GM12878 (cell line): ENCODE measurements at regions not wholly inside any gene's neighbourhood (a gene's known extent, or its start where the extent isn't known, plus 50 kb on each side); places are given as distances from the start of the nearest gene placed in this dataset.

Experiments
- CTCF ChIP-seq, 3 experiments: IDR thresholded peaks in 2 of 3; conservative IDR thresholded peaks in 1 of 3; 2 replicates each; pipeline ENCODE4 v1.5.1; 2011; ENCODE audit warnings: low read depth in 3 of 3, low read length in 3 of 3, mild to moderate bottlenecking in 3 of 3, control low read depth in 2 of 3, moderate library complexity in 2 of 3, inconsistent platforms in 1 of 3, mixed read lengths in 1 of 3; ENCODE audit not compliant: control insufficient read depth in 2 of 3, insufficient read depth in 1 of 3; ENCODE audit errors: extremely low read depth in 1 of 3
- ELK1 ChIP-seq: IDR thresholded peaks from 2 replicates; pipeline ENCODE4 v1.6.1; 2012; ENCODE audit warnings: low read depth, low read length, improper control_type of control experiment
- JUND ChIP-seq: IDR thresholded peaks from 2 replicates; pipeline ENCODE4 v1.6.1; 2012; ENCODE audit warnings: low read depth, mild to moderate bottlenecking, low read length, improper control_type of control experiment, moderate library complexity
- NR2C2 ChIP-seq: IDR thresholded peaks from 2 replicates; pipeline ENCODE4 v1.6.1; 2011; ENCODE audit warnings: borderline replicate concordance, low read depth; ENCODE audit not compliant: control insufficient read depth, insufficient read length
- POLR2A ChIP-seq: IDR thresholded peaks from 2 replicates; pipeline ENCODE4 v1.6.1; 2011; ENCODE audit warnings: low read depth, mild to moderate bottlenecking, low read length
- POLR2AphosphoS5 ChIP-seq: IDR thresholded peaks from 2 replicates; pipeline ENCODE4 v1.6.1; 2011; ENCODE audit warnings: mild to moderate bottlenecking, low read length, inconsistent platforms
- RBBP5 ChIP-seq: fragments of 200-600 bp; sonication (generic); conservative IDR thresholded peaks from 2 replicates; pipeline ENCODE4 v1.6.1; 2016
- RFX5 ChIP-seq: IDR thresholded peaks from 2 replicates; pipeline ENCODE4 v1.6.1; 2011; ENCODE audit warnings: low read depth, low read length, improper control_type of control experiment
- SIN3A ChIP-seq: IDR thresholded peaks from 2 replicates; pipeline ENCODE4 v1.6.1; 2012; ENCODE audit warnings: low read depth, low read length, improper control_type of control experiment
- SMARCA5 ChIP-seq: fragments of 450-650 bp; IDR thresholded peaks from 2 replicates; pipeline ENCODE4 v1.6.1; 2017; ENCODE audit warnings: mild to moderate bottlenecking
- TCF7 ChIP-seq: IDR thresholded peaks from 2 replicates; pipeline ENCODE4 v1.6.1; 2014; ENCODE audit warnings: antibody characterized with exemption, borderline replicate concordance
- USF1 ChIP-seq: IDR thresholded peaks from 2 replicates; pipeline ENCODE4 v1.6.1; 2011; ENCODE audit warnings: borderline replicate concordance, low read depth, mild to moderate bottlenecking, moderate library complexity, mixed read lengths, low read length; ENCODE audit not compliant: insufficient read depth; ENCODE audit errors: extremely low read length

GRCh38 chrX:134315866-134316265 lies 57.2 kb upstream of the PHF6 start:
- TF ChIP-seq SIN3A (no peak), POLR2A (no peak), JUND (no peak), TCF7 (no peak), ELK1 (no peak), NR2C2 (no peak), USF1 (no peak), POLR2AphosphoS5 (no peak), CTCF (IDR thresholded peaks at IDR 0.05 in 2 of 3, conservative IDR thresholded peaks at IDR 0.05 in 1 of 3; ENCODE audit: control insufficient read depth in 2 of 3, extremely low read depth in 1 of 3, insufficient read depth in 1 of 3, low read depth in 3 of 3, low read length in 3 of 3) (no peak), RFX5 (no peak), SMARCA5 (no peak), RBBP5 (no peak)
